Ascending aorta (tissue), 2 donors: ENCODE measurements at regions not wholly inside any gene's neighbourhood (a gene's known extent, or its start where the extent isn't known, plus 50 kb on each side); places are given as distances from the start of the nearest gene placed in this dataset.

Experiments used
- DNase-seq, 2 donors: peaks; one replicate each; pipeline ENCODE4 v3.0.0-alpha.2; 2019; ENCODE audit warnings: low spot score in 2 of 2
- H3K27ac ChIP-seq, 2 donors: fragments of 200-600 bp; sonication (generic); one replicate each; pipeline ENCODE4 v1.5.1; 2016 to 2017; ENCODE audit warnings: mild to moderate bottlenecking in 1 of 2
- H3K27me3 ChIP-seq: fragments of 200-600 bp; sonication (generic); one replicate; pipeline ENCODE4 v1.5.1; 2017
- H3K36me3 ChIP-seq, 2 donors: fragments of 200-600 bp; sonication (generic); one replicate each; pipeline ENCODE4 v1.5.1; 2016
- H3K4me1 ChIP-seq, 2 donors: fragments of 200-600 bp; sonication (generic); one replicate each; pipeline ENCODE4 v1.5.1; 2016 to 2017; ENCODE audit warnings: mild to moderate bottlenecking in 1 of 2
- H3K4me3 ChIP-seq, 2 donors: fragments of 200-600 bp; sonication (generic); one replicate each; pipeline ENCODE4 v1.5.1; 2016 to 2017; ENCODE audit warnings: mild to moderate bottlenecking in 1 of 2
- H3K9me3 ChIP-seq, 2 donors: fragments of 200-600 bp; sonication (generic); one replicate each; pipeline ENCODE4 v1.5.1; 2016
- intact Hi-C: fragments of 100-400 bp; cut with DNase I; formaldehyde crosslinking; loops from one replicate; pipeline ENCODE4 v1.15.1; 2023
- TF ChIP-seq, protein P1 (sequence below), 3 experiments: fragments of 200-600 bp in 2 of 3; fragments of 450-650 bp in 1 of 3; sonication (generic) in 2 of 3; IDR thresholded peaks; one replicate each; pipeline ENCODE4 v1.5.1; 2016 to 2019; ENCODE audit warnings: antibody characterized with exemption in 3 of 3, mild to moderate bottlenecking in 1 of 3, moderate library complexity in 1 of 3

DNA sequence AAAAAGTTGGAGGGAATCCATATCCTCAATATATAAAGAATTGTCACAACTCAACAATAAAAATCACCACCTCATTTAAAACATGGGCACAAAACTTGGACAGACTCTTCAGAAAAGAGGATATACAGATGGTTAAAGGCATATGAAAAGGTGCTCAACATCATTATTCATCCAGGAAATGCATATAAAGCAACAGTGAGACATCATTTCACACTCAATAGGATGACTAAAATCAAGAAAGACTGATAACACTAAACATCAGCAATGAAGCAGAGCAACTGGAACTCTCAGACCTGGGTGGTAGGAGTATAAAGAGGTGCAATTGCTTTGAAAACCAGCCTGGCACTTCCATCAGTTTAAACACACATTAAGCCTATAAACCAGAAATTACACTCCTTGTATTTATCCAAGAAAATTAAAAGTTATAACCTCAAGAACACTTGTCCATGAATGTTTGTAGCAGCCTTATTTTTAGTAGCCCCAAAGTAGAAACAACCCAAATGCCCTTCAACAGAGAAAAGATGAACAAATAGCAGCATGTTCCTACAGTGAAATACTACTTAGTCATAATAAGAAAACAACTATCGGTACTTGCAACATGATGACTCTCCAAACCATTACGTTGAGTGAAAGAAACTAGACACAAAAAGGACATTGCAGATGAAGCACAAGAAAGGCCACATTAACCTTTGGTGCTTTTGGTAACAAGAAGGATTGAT is 79.1 kb upstream of the TANC1 start:
- no peaks in the 10 kb centered on the region for H3K9me3 ChIP-seq
- no peak overlapping the region for H3K4me3 ChIP-seq
- TF ChIP-seq, protein P1, sequence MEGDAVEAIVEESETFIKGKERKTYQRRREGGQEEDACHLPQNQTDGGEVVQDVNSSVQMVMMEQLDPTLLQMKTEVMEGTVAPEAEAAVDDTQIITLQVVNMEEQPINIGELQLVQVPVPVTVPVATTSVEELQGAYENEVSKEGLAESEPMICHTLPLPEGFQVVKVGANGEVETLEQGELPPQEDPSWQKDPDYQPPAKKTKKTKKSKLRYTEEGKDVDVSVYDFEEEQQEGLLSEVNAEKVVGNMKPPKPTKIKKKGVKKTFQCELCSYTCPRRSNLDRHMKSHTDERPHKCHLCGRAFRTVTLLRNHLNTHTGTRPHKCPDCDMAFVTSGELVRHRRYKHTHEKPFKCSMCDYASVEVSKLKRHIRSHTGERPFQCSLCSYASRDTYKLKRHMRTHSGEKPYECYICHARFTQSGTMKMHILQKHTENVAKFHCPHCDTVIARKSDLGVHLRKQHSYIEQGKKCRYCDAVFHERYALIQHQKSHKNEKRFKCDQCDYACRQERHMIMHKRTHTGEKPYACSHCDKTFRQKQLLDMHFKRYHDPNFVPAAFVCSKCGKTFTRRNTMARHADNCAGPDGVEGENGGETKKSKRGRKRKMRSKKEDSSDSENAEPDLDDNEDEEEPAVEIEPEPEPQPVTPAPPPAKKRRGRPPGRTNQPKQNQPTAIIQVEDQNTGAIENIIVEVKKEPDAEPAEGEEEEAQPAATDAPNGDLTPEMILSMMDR (IDR thresholded peaks at IDR 0.05): no peak
- intact Hi-C loops: no loop called here
- H3K36me3 ChIP-seq: no peaks in the 10 kb centered on the region
- no peaks in the 10 kb centered on the region for H3K27me3 ChIP-seq
- H3K27ac ChIP-seq: no peak overlapping the region
- no peak for DNase-seq
- no peaks in the 10 kb centered on the region for H3K4me1 ChIP-seq

DNA sequence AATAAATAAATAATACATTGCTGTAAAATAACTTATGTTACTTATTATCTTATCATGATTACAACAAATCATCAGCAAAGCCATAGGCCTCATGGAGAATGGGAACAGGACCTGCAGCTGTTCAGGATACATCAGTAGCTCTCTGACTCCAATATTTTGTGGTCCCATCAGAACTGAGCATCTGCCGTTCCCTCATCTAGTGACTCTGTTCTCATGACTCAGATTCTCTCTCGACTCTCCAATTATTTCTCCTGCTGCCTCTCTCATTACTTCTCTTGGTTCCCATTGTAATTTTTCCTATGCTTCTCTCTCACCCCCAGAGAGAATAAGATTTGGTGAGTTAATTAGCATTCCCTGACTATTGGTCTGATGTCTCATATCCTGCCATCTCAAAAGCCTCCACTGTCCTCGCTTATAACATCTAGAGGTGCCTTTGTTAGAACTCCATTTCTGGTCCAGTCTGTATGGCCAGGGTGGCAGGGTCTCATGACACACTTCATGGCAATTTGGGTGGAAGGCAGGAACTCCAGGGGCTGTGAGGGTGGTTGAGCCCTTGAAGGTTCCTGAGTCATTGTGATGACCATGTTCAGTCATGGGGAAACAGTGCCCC is 78.0 kb upstream of the TANC1 start:
- TF ChIP-seq, protein P1 (IDR thresholded peaks at IDR 0.05): no peak
- Histone ChIP-seq H3K36me3 (no peaks in the 10 kb centered on the region), H3K27ac (no peak overlapping the region), H3K4me3 (no peak overlapping the region), H3K9me3 (no peaks in the 10 kb centered on the region), H3K27me3 (no peaks in the 10 kb centered on the region), H3K4me1 (no peaks in the 10 kb centered on the region)
- intact Hi-C loops: no loop called here
- DNase-seq: no peak

DNA sequence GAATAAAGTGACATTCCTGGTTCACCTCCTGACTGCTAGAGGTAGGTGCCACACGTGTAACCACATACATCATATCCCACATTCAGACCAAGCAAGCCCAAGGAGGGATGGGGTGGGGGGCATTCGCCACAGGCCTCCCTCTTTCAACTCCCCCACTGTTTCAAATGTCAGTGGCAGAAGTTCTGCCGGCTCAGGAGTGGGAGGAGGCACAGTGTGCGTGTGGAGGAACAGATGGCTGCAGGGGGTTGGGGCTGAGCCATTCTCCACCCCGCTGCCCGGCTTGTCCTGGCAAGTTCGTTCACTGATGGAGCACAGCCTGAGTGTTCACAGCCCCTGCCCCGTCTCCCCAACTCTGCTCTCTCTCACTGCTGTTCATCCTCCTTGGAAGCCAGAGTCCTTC is 75.4 kb upstream of the TANC1 start:
- Histone ChIP-seq H3K4me3 (no peak overlapping the region), H3K9me3 (no peaks in the 10 kb centered on the region), H3K4me1 (no peaks in the 10 kb centered on the region), H3K27me3 (no peaks in the 10 kb centered on the region), H3K36me3 (no peaks in the 10 kb centered on the region), H3K27ac (no peak overlapping the region)
- TF ChIP-seq, protein P1 (IDR thresholded peaks at IDR 0.05): no peak
- DNase-seq: no peak
- intact Hi-C loops: no loop called here

DNA sequence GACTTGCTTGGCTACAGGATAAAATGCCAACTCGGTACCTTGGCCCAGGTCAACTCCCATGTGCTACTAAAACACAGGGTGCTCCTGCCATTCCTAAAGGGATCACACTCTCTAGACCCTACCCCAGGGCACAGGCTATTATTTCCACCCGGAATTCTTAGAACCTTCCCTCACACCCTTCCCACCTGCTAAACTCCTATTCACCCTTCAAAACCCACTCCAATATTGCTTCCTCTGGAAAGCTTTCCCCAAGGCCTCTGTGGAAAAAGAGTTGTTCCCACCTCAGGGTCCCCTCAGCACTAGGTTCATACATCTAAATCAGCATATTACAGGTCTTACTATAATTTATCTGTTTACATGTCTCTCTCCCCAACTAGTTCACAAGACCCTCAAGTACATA is 75.0 kb upstream of the TANC1 start:
- no peaks in the 10 kb centered on the region for H3K36me3 ChIP-seq
- no peak overlapping the region for H3K27ac ChIP-seq
- intact Hi-C loops: no loop called here
- no peaks in the 10 kb centered on the region for H3K27me3 ChIP-seq
- TF ChIP-seq, protein P1 (IDR thresholded peaks at IDR 0.05): no peak
- H3K9me3 ChIP-seq: no peaks in the 10 kb centered on the region
- DNase-seq: no peak
- H3K4me1 ChIP-seq: no peaks in the 10 kb centered on the region
- no peak overlapping the region for H3K4me3 ChIP-seq

DNA sequence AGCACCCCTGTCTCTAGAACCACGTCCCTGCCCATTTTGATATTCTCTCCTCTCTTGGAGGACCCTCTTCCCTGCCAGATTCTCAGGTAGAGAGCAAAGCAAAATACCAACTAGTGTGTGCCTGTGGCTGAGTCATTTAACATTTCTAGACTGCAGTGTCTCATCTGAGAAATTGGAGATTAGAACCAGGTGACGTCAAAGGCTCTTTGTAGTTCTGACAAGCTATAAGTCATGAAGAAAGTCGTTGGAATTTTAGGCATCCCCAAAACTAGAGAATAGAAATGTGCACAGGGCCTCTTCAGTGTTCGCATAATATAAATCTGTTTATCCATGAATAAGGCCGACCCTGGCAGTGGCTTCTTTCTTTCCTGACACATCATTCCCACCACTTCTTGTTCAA is 74.4 kb upstream of the TANC1 start:
- H3K4me3 ChIP-seq: no peak overlapping the region
- intact Hi-C loops: no loop called here
- H3K9me3 ChIP-seq: no peaks in the 10 kb centered on the region
- H3K36me3 ChIP-seq: no peaks in the 10 kb centered on the region
- H3K4me1 ChIP-seq: no peaks in the 10 kb centered on the region
- H3K27me3 ChIP-seq: no peaks in the 10 kb centered on the region
- TF ChIP-seq, protein P1 (IDR thresholded peaks at IDR 0.05): no peak
- DNase-seq: no peak
- H3K27ac ChIP-seq: no peak overlapping the region
